ENCODE measurements at regions not wholly inside any gene's neighbourhood (a gene's known extent, or its start where the extent isn't known, plus 50 kb on each side); places are given as distances from the start of the nearest gene placed in this dataset.

DNA sequence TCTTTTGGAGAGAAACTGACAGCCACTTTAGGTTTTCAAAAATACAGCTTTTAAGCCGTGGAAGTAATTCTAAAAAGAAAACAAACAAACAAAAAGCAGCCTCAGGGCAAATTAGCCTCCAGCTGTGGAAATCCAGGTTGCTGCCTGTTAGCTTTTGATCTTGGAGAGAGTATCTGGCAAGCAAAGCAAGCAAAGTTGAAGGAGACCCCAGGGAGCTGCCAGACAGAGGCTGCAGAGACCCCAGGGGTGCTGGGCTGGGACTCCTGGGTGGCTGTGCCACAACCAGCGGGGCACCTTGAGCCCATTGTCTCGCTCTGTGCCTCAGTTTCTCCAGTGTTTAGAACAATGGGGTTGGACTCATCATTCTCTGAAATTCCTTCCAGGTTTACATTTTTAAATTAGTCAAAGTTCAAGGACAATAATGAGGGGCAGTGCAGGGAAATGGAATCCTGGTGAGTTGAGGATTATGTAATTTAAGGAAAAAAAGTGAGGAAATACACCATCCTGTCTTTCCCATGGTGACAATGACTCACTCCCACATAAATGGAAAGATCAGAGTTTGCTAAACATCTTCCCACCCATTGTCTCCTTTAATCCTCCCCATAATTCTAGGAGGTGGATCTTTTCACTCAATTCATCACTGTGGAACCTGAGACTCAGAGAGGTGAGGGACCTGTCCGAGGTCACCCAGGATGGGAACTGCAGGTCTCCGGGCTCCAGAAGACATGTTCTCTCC, 480.5 kb downstream of the MATN1 start:
- POLR2A ChIA-PET: no interaction called here
- CTCF ChIA-PET: no interaction called here

DNA sequence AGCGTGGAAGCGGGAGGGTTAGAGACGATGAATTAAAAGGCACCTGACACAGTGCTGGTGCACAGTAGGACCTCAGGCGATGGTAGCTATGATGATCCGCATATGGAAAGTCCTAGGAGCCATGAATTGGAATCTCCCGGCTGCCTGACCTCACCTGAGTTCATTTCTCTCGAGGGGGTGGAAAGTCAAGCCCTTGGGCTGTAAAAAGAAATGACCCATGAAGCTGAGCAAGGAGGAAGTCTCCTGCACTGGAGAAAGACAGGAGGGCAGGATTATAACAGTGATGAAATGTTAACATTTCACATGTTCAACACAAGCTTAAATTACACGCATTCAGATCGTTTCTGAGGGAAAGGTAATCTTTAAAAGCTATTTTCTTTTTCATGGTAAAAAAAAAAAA, 481.2 kb downstream of the MATN1 start:
- TF ChIP-seq, protein P1, sequence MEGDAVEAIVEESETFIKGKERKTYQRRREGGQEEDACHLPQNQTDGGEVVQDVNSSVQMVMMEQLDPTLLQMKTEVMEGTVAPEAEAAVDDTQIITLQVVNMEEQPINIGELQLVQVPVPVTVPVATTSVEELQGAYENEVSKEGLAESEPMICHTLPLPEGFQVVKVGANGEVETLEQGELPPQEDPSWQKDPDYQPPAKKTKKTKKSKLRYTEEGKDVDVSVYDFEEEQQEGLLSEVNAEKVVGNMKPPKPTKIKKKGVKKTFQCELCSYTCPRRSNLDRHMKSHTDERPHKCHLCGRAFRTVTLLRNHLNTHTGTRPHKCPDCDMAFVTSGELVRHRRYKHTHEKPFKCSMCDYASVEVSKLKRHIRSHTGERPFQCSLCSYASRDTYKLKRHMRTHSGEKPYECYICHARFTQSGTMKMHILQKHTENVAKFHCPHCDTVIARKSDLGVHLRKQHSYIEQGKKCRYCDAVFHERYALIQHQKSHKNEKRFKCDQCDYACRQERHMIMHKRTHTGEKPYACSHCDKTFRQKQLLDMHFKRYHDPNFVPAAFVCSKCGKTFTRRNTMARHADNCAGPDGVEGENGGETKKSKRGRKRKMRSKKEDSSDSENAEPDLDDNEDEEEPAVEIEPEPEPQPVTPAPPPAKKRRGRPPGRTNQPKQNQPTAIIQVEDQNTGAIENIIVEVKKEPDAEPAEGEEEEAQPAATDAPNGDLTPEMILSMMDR (IDR thresholded peaks at IDR 0.05; ENCODE audit: insufficient read depth, low read depth, low read length): no peak
- POLR2A ChIA-PET: no interaction called here
- H3K27me3 ChIP-seq (ENCODE audit: control insufficient read depth, insufficient read depth, low read length): no peaks in the 10 kb centered on the region; the same call in 1 of the 2 replicates
- no peaks in the 10 kb centered on the region for H3K36me3 ChIP-seq (ENCODE audit: control insufficient read depth, insufficient read depth, low read length)
- DNase-seq (ENCODE audit: low read depth): no peak
- CTCF ChIA-PET: no interaction called here
- H3K4me3 ChIP-seq (ENCODE audit: low read depth, low read length): no peak overlapping the region

More for the DNA sequence above, 480.5 kb downstream of the MATN1 start:
- no peak for DNase-seq (ENCODE audit: low read depth)
- Histone ChIP-seq H3K27me3 (ENCODE audit: control insufficient read depth, insufficient read depth, low read length) (no peaks in the 10 kb centered on the region; the same call in 1 of the 2 replicates), H3K36me3 (ENCODE audit: control insufficient read depth, insufficient read depth, low read length) (no peaks in the 10 kb centered on the region), H3K4me3 (ENCODE audit: low read depth, low read length) (no peak overlapping the region)
- TF ChIP-seq, protein P1 (IDR thresholded peaks at IDR 0.05; ENCODE audit: insufficient read depth, low read depth, low read length): no peak

DNA sequence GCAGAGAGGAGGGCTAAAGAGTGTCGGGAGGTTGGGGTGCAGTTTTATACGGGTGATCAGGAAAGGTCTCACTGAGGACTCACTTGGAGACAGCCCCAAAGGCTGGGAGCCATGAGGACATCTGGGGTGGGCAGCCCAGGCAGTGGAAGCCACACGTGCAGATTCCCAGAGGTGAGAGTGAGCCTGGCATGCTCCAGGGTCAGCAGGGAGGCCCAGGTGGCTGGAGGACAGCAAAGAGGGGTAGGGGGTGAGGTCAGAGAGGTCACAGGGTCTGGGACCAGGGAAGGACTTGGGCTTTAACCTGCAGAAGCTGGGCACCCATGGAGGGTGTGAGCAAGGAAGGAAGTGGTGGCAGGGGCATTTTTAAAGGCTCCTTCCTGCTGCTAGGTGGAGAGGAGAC, 481.7 kb downstream of the MATN1 start:
- H3K4me3 ChIP-seq (ENCODE audit: low read depth, low read length): no peak overlapping the region
- no peak for DNase-seq (ENCODE audit: low read depth)
- H3K36me3 ChIP-seq (ENCODE audit: control insufficient read depth, insufficient read depth, low read length): no peaks in the 10 kb centered on the region
- TF ChIP-seq, protein P1 (IDR thresholded peaks at IDR 0.05; ENCODE audit: insufficient read depth, low read depth, low read length): no peak
- ChIA-PET POLR2A (no interaction called here), CTCF (no interaction called here)
- H3K27me3 ChIP-seq (ENCODE audit: control insufficient read depth, insufficient read depth, low read length): no peaks in the 10 kb centered on the region; the same call in 1 of the 2 replicates

DNA sequence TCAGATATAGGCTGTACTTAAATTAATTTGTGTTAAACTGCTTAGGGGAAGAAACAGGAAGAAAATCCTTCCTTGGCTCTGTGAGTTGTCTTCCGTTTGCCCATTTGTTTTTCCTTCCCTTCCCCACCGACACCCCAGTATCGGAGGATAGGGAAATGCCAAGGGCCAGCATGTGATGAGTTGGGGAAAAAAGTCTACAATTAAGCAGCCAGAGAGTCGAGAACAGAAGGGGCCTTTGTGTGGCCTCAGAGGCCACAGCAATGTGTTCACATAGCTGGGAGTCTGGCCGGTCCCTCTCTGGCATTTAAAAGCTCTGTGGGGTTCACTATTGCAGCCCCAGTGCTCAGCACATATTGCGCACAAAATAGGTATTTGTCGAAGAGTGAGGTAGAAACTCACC, 489.3 kb downstream of the MATN1 start:
- ChIA-PET CTCF (interaction anchor here (0.6 kb wide), 1 partner anchor 86 kb away, joined by 3 read pairs; no protein-coding TSS in a partner anchor), POLR2A (no interaction called here)
- TF ChIP-seq, protein P1 (IDR thresholded peaks at IDR 0.05; ENCODE audit: insufficient read depth, low read depth, low read length): no peak
- Histone ChIP-seq H3K27me3 (ENCODE audit: control insufficient read depth, insufficient read depth, low read length) (no peaks in the 10 kb centered on the region), H3K36me3 (ENCODE audit: control insufficient read depth, insufficient read depth, low read length) (no peaks in the 10 kb centered on the region), H3K4me3 (ENCODE audit: low read depth, low read length) (no peak overlapping the region)
- no peak for DNase-seq (ENCODE audit: low read depth)

DNA sequence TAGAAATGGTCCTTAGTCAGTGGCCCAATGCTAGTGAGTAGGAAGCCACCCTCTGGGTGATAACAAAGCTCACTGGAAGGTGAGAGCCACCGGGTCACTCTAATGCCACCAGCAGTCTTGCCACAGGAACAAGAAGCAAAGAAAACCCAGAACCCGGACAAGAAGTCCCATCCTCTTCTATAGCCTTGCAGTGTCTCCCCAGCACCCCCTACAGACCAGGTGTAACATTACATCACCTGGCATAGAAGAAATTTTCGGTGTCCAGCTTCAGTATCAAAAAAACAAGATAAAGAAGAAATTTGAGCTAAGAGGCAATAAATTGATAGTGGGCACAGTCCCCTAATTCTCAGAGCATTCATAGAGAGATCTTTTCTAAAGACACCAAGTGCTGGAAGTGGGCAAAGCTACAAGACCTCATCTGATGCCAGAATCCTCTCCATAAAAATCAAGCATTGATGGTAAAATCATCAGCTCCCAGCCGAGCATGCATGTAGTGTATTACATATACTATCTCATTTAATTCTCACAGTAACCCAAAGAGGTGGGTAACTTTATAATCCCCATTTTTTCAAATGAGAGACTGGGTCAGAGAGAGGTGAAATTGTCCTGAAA, 491.0 kb downstream of the MATN1 start:
- H3K4me3 ChIP-seq (ENCODE audit: low read depth, low read length): no peak overlapping the region
- ChIA-PET POLR2A (no interaction called here), CTCF (interaction anchor here (0.8 to 1.0 kb wide), 4 partner anchors 14 to 262 kb away, joined by 3 read pairs; no protein-coding TSS in a partner anchor)
- DNase-seq (ENCODE audit: low read depth): no peak
- TF ChIP-seq, protein P1 (IDR thresholded peaks at IDR 0.05; ENCODE audit: insufficient read depth, low read depth, low read length): peak; percentile 34
- H3K36me3 ChIP-seq (ENCODE audit: control insufficient read depth, insufficient read depth, low read length): no peaks in the 10 kb centered on the region
- no peaks in the 10 kb centered on the region for H3K27me3 ChIP-seq (ENCODE audit: control insufficient read depth, insufficient read depth, low read length)

All from BJ (cell line).